Esophagus squamous epithelium (tissue), 4 donors: ENCODE measurements at regions not wholly inside any gene's neighbourhood (a gene's known extent, or its start where the extent isn't known, plus 50 kb on each side); places are given as distances from the start of the nearest gene placed in this dataset.

Source experiments
- POLR2A ChIP-seq, 4 donors: fragments of 450-650 bp; IDR thresholded peaks; one replicate each; pipeline ENCODE4 v1.6.1; 2017; ENCODE audit warnings: antibody characterized with exemption in 4 of 4, mild to moderate bottlenecking in 4 of 4, moderate library complexity in 3 of 4
- TF ChIP-seq, protein P1 (sequence below), 6 experiments: fragments of 450-650 bp in 4 of 6; fragments of 200-600 bp in 2 of 6; sonication (generic) in 2 of 6; IDR thresholded peaks; one replicate each; pipeline ENCODE4 v1.5.1; 2016 to 2019; ENCODE audit warnings: antibody characterized with exemption in 6 of 6, mild to moderate bottlenecking in 4 of 6, moderate library complexity in 4 of 6

DNA sequence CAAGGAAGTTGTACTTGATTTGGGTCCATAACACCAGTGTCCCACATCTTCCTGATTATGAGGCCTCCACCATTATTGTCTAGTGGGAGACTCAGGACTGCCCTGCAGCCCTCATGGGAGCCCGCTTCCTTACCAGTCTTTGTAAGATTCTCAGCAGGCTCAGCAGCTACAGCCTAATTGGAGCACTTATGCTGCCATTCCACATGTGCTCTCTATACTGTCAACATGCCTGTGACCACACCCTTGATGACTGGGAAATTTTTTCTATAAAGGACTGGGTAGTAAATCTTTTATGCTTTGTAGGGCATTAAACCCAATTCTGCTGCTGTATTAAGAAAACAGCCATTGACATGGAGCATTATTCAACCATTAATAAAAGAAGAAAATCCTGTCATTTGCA is 145.5 kb upstream of the IGF1 start:
- TF ChIP-seq, protein P1, sequence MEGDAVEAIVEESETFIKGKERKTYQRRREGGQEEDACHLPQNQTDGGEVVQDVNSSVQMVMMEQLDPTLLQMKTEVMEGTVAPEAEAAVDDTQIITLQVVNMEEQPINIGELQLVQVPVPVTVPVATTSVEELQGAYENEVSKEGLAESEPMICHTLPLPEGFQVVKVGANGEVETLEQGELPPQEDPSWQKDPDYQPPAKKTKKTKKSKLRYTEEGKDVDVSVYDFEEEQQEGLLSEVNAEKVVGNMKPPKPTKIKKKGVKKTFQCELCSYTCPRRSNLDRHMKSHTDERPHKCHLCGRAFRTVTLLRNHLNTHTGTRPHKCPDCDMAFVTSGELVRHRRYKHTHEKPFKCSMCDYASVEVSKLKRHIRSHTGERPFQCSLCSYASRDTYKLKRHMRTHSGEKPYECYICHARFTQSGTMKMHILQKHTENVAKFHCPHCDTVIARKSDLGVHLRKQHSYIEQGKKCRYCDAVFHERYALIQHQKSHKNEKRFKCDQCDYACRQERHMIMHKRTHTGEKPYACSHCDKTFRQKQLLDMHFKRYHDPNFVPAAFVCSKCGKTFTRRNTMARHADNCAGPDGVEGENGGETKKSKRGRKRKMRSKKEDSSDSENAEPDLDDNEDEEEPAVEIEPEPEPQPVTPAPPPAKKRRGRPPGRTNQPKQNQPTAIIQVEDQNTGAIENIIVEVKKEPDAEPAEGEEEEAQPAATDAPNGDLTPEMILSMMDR (IDR thresholded peaks at IDR 0.05) = no peak
- no peak for TF ChIP-seq POLR2A (IDR thresholded peaks at IDR 0.05)
